Breast epithelium (tissue), 3 donors: ENCODE measurements at regions not wholly inside any gene's neighbourhood (a gene's known extent, or its start where the extent isn't known, plus 50 kb on each side); places are given as distances from the start of the nearest gene placed in this dataset.

Experiments
- POLR2A ChIP-seq: fragments of 450-650 bp; IDR thresholded peaks from one replicate; pipeline ENCODE4 v1.6.1; 2016; ENCODE audit warnings: antibody characterized with exemption, mild to moderate bottlenecking, moderate library complexity
- POLR2AphosphoS5 ChIP-seq, 3 donors: sonication (generic); formaldehyde crosslinking; IDR thresholded peaks; one replicate each; pipeline ENCODE4 v1.6.1; 2017; ENCODE audit warnings: antibody characterized with exemption in 3 of 3
- TF ChIP-seq, protein P1 (sequence below), 3 donors: fragments of 450-650 bp; IDR thresholded peaks; one replicate each; pipeline ENCODE4 v1.5.1; 2016 to 2017; ENCODE audit warnings: antibody characterized with exemption in 3 of 3, mild to moderate bottlenecking in 3 of 3, moderate library complexity in 3 of 3

DNA sequence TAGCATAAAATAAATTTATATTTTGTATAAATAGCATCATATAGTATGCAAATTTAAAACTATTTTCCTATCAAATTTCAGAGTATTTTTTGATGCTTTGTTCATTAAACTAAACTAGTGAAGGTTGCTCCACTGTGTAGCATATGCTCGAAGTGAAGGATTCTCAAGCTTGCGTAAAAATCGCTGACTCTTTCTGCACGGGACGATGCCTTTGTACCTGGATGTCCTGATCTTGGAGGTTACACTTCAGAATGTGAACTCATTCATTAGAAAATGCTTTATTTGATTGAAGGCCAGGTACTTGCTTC is 305.0 kb downstream of the WDR72 start:
- TF ChIP-seq, protein P1, sequence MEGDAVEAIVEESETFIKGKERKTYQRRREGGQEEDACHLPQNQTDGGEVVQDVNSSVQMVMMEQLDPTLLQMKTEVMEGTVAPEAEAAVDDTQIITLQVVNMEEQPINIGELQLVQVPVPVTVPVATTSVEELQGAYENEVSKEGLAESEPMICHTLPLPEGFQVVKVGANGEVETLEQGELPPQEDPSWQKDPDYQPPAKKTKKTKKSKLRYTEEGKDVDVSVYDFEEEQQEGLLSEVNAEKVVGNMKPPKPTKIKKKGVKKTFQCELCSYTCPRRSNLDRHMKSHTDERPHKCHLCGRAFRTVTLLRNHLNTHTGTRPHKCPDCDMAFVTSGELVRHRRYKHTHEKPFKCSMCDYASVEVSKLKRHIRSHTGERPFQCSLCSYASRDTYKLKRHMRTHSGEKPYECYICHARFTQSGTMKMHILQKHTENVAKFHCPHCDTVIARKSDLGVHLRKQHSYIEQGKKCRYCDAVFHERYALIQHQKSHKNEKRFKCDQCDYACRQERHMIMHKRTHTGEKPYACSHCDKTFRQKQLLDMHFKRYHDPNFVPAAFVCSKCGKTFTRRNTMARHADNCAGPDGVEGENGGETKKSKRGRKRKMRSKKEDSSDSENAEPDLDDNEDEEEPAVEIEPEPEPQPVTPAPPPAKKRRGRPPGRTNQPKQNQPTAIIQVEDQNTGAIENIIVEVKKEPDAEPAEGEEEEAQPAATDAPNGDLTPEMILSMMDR (IDR thresholded peaks at IDR 0.05), result no peak
- TF ChIP-seq POLR2A (no peak), POLR2AphosphoS5 (IDR thresholded peaks at IDR 0.05) (no peak)
